HCEC 1CT (cell line): ENCODE measurements at regions not wholly inside any gene's neighbourhood (a gene's known extent, or its start where the extent isn't known, plus 50 kb on each side); places are given as distances from the start of the nearest gene placed in this dataset.

ENCODE experiments used
- DNase-seq: peaks from one replicate; pipeline ENCODE4 v3.0.0-alpha.2; 2017

- DNase-seq, result no peak
Observed at GRCh38 chr3:168273917-168274316, 178.2 kb upstream of the GOLIM4 start.

DNA sequence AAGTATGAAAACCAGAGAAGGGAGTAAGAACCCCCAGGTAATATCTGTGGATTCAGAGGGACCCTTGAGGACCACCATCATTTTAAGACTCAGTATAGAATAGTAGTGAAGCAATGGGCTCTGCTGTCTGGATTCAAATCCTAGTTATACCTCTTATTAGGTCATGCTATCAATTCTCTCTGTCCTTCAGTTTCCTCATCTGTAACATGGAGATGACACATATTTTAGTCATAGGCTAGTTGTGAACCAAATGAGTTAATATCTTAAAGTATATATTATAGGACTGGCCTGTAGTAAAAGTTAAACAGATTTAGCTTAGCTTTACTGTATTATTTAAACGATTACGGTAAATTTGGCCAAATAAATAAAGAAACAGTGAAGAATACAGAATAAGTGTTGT, 177.3 kb upstream of the GOLIM4 start:
- DNase-seq, result no peak

- no peak for DNase-seq
Observed at GRCh38 chr3:168272343-168272985, 176.7 kb upstream of the GOLIM4 start.

DNA sequence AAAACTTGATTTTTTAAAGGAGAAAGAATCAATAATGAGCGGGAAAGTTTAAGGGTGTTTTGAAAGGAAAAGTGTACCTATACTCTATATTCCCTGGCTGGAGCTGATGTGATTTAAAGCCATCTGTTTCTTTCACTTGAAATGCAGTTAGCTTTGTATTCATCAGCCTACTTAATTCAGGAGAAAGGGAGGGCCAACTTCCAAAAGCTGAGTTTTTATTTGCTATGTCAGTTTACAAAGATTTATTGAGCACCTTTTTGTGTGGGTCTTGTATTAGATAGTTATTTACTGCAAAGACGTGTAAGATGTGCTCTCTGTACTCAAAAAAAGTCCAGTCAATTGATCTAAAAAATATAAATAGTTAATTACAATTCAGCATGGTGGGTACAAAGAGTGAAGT, 176.2 kb upstream of the GOLIM4 start:
- DNase-seq, result no peak

GRCh38 chr3:168269001-168269400, 173.3 kb upstream of the GOLIM4 start:
- DNase-seq, result no peak

GRCh38 chr3:168267179-168267578, 171.5 kb upstream of the GOLIM4 start:
- DNase-seq, result no peak

GRCh38 chr3:168266335-168266734, 170.6 kb upstream of the GOLIM4 start:
- no peak for DNase-seq

GRCh38 chr3:168262887-168263286, 167.2 kb upstream of the GOLIM4 start:
- DNase-seq, result no peak

DNA sequence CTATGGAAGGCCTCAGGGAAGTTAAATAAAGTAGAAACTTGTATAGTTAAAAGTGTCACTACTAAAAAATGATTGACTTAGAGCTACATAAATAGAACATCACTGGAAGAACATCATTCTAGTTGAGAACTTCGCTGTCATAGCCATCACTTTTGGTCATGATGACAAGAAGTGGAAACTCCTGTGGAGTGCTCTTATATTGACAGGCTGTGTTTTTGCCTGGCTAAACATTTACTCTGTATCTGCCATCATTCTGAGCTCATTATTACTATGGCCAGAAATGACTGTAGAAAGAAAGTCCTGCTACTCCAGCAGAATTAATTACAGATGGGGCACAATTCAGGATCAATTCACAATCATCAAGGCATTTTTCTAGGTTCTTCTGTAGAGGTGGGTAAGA, 165.1 kb upstream of the GOLIM4 start:
- no peak for DNase-seq

DNA sequence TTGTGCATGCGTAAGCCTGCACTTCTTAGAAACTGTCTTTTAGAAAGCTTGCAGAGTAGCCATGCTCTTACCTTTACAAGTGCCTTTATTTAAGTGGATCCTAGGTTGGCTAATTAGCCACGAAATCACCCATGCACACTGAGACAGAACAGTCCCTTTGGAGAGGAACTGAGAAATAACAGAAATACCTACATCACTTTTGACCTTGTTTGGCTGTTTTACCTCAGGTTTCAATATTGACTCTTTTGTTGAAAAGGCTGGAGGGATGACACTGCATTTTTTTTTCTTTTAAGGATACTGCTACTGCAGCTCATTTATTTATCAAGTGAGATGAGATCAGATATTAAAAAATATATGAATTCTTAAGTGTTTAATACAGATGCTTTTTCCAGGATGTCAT, 155.6 kb upstream of the GOLIM4 start:
- no peak for DNase-seq

- no peak for DNase-seq
Observed at GRCh38 chr3:168250415-168250861, 154.7 kb upstream of the GOLIM4 start.

GRCh38 chr3:168249550-168250414, 154.1 kb upstream of the GOLIM4 start:
- peak; percentile 62 for DNase-seq

- no peak for DNase-seq
Observed at GRCh38 chr3:168249205-168249549, 153.5 kb upstream of the GOLIM4 start.

DNA sequence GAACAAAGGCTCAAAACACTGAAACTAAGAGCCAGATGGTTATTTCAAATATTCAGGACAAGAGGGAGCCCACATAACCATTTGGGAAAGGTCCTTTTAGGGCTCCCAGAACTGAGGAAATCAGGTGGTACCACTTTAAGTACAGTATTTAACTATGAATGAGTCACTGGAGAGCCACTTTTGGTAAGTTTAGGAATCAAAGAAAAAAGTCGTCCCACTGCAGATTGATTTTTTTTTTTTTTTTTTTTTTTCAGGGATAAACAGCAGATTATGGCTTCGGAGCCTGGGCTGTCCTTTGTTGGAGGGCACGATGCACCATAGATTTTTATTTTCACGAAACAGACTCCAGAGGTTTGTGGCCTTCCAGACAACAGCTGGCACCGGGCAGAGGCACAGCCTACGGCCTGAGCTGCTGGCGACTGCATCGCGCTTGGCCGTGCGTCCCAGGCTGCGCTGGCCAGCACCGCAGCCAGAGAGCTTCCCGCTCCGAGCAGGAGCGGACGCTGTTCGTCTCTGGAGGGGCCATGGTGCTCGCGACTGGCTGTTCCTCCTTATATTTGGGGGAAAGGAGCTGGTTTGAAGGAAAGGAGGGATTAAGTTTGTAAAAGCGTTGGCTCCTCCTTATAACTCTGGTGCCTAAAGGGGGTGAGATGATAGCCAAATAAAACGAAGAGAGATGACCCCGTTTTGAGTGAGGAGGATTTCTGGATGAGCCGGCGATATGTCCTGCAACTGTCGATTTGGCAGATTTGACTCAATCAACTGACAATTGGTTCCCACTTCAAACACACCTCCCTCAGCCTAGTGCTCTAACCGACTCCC, 152.9 kb upstream of the GOLIM4 start:
- DNase-seq, result peak; percentile 7

- DNase-seq, result no peak
Observed at GRCh38 chr3:168241156-168241555, 145.4 kb upstream of the GOLIM4 start.

GRCh38 chr3:168239287-168239686, 143.6 kb upstream of the GOLIM4 start:
- no peak for DNase-seq

DNA sequence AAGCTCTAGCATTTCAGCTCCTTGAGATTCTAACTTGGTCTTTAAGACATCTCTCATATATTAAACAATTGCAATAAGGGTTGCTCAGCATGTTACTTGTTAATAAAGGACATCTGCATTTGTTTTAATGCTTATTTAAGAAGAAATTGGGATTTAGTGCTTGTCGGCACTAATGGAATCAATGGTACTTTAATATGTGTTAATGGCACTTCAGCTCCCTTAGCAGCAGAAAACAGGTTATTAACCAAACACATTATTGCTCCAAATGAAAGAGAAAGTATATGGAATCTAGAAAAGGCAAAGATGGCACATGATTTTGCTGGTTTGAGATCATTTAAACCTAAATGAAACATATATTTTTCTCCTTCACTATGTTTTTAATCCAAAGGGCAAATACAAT, 137.3 kb upstream of the GOLIM4 start:
- no peak for DNase-seq

DNA sequence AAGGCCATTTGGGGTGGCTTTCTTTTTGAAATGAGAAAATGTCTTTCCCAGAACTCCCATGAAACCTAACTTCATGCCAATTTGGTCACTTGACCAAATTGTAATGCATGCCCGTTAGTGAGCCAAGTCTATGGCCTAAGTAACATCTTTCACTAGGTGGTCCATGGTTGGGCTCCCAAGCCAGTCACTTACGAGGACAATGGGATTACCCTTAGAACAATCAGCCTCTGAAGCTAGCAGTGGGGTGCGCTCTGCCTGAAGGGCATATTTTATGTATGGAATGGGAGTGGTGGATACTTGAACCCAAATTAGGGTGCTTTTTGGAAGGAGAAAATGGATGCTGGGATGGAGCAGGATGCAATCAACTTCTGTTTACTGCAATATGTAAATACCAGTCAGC, 127.4 kb upstream of the GOLIM4 start:
- no peak for DNase-seq

DNA sequence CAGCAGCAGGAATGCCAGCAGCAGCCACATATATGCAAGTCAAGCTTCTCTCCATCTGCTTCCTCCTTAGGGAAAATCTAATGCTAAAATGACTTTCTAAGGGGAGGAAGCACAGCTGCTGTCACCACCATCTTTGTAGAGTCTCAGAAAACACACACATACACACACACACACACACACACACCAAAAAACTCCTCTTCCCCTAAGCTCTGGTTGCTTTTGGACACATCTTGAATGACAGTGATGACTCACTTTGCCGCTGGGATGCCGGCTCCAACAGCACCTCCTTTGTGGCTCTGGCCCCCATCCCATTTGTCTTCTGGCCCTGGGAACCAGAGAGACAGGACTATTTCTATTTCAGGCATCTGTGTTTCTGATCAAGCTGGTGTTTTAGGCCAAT, 124.8 kb upstream of the GOLIM4 start:
- no peak for DNase-seq

DNA sequence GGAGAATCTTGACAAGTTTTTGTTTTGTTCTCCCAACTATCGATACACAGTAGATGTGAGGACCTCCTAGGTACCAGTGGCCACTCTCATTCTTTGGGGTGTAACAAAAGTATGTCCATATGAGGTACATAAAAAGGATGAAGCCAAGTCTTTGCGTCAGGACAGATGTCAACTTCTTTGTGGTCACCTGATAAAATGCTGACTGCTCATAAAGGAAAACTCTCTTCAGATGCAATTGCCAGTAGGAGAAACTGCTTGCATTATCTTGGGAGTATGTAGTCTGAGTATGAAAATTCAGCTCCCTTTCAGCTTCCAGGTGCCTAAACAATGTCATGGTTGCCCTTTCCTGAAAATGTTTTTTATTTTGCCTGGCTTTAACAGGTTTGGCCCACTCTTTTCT, 123.8 kb upstream of the GOLIM4 start:
- DNase-seq, result no peak

DNA sequence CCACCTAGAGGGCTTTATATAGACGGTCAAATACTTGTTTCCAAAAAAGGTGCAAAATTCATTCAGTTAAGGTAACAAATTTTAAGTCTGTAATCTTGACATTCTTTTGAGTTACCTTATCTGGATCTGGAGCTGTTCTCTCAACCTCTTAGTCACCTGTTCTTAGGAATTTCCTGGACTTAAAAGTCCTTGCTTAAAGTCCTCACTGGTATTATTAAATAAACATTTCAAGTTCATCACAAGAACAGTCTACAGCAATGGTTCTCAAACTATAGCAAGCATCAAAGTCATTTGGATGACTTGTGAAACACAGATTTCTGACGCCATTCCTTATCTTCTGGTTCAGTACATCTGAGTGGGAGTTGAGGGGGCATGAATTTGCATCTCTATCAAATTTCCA, 122.9 kb upstream of the GOLIM4 start:
- DNase-seq, result no peak

GRCh38 chr3:168216851-168217250, 121.1 kb upstream of the GOLIM4 start:
- DNase-seq, result no peak

DNA sequence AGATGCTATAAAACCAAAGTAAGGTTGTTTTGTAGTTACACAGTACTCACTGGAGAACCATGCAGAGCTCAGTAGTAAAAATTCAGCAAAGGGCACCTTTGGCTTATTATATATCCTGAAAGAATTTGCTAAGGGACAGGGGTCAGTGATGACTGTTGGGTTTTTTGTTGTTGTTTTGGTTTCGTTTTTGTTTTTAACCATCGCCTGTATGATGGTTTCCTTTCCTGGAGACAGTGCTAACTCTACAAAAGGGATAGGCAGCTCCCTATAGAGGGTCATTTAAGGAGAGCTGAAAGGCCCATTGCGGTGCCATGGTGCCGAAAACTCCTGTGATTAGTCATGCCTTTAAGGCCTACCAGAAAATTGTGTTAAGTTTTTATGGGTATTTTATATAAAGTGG, 118.2 kb upstream of the GOLIM4 start:
- DNase-seq, result peak; percentile 3
